ENCODE measurements at regions not wholly inside any gene's neighbourhood (a gene's known extent, or its start where the extent isn't known, plus 50 kb on each side); places are given as distances from the start of the nearest gene placed in this dataset.

GRCh38 chr6:169960003-169960344, 208.6 kb downstream of the ERMARD start:
- no peak for TF ChIP-seq POLR2AphosphoS5 (IDR thresholded peaks at IDR 0.05)
- TF ChIP-seq CTCF (IDR thresholded peaks at IDR 0.05): no peak
- no peak for TF ChIP-seq EP300 (IDR thresholded peaks at IDR 0.05)
- no peak for TF ChIP-seq POLR2A (IDR thresholded peaks at IDR 0.05)
- WGBS, 2 donors (ENCODE audit: low coverage in 1 of 2): 100% methylated on average over 2 of the region's 4 CpGs; no CpG with 5 or more reads in 1 of the 2 donors
- H3K27me3 ChIP-seq: peaks cover 13% of the 10 kb centered on the region
- ATAC-seq: no peak
- no peak overlapping the region for H3K27ac ChIP-seq
- no peak overlapping the region for H3K4me3 ChIP-seq
- H3K4me1 ChIP-seq: peaks cover 0 to 31% (median 4%) of the 10 kb centered on the region in 3 donors
- H3K9me3 ChIP-seq: no peaks in the 10 kb centered on the region
- no peaks in the 10 kb centered on the region for H3K36me3 ChIP-seq

GRCh38 chr6:169959136-169960002, 207.9 kb downstream of the ERMARD start:
- Histone ChIP-seq H3K27ac (no peak overlapping the region), H3K36me3 (no peaks in the 10 kb centered on the region), H3K4me1 (peaks cover 0 to 31% (median 4%) of the 10 kb centered on the region in 3 donors), H3K4me3 (peak overlapping the region in 1 of 2 donors; percentile 16), H3K27me3 (peaks cover 13% of the 10 kb centered on the region), H3K9me3 (no peaks in the 10 kb centered on the region)
- WGBS, 2 donors (ENCODE audit: low coverage in 1 of 2): 19 to 76% methylated on average over 2 to 18 of the region's 28 CpGs
- TF ChIP-seq POLR2AphosphoS5 (IDR thresholded peaks at IDR 0.05) (no peak), EP300 (IDR thresholded peaks at IDR 0.05) (no peak), CTCF (IDR thresholded peaks at IDR 0.05) (peak in 2 of 4 experiments; percentile 7 to 18), POLR2A (IDR thresholded peaks at IDR 0.05) (no peak)
- peak; percentile 46 for ATAC-seq

- Histone ChIP-seq H3K36me3 (no peaks in the 10 kb centered on the region), H3K9me3 (no peaks in the 10 kb centered on the region), H3K4me3 (no peak overlapping the region), H3K4me1 (peaks cover 0 to 31% (median 4%) of the 10 kb centered on the region in 3 donors), H3K27me3 (peaks cover 13% of the 10 kb centered on the region), H3K27ac (no peak overlapping the region)
- ATAC-seq: no peak
- WGBS, 2 donors (ENCODE audit: low coverage in 1 of 2): 90 to 94% methylated on average over 5 to 9 of the region's 10 CpGs
- no peak for TF ChIP-seq EP300 (IDR thresholded peaks at IDR 0.05)
- TF ChIP-seq CTCF (IDR thresholded peaks at IDR 0.05): no peak
- no peak for TF ChIP-seq POLR2A (IDR thresholded peaks at IDR 0.05)
- no peak for TF ChIP-seq POLR2AphosphoS5 (IDR thresholded peaks at IDR 0.05)
Observed at GRCh38 chr6:169958510-169958909, 207.1 kb downstream of the ERMARD start.

DNA sequence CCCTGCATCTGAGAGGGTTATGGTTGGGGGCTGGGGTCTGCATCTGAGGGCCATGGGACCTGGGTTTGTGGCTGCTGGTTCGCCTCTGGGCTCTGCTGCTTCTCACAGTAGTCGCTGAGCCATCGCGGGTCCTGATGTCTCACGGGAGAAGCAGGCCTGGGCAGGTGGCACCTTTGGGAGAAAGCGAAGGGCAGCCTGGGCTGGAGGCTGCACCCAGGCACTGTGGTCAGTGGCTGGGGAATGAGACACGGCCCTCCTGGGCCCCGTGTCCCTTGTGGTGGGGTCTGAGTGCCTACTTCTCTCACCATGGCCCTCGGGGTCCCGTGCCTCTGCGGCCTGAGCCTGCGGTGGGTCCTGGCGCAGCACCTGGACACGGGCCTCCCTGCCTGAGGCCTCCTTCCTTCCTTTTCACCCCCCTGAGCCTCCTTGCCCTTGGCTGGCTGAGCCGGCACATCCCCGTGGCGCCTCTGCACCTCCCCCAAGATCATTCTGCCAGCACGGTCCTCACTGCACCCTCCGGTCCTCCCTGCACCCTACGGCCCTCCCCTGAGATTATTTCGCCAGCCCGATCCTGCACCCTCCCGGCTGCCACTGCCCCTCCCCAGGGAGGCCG, 206.0 kb downstream of the ERMARD start:
- 100% methylated on average over 1 of the region's 24 CpGs; no CpG with 5 or more reads in 1 of the 2 donors for WGBS, 2 donors (ENCODE audit: low coverage in 1 of 2)
- TF ChIP-seq EP300 (IDR thresholded peaks at IDR 0.05): no peak
- TF ChIP-seq POLR2A (IDR thresholded peaks at IDR 0.05): no peak
- no peak for TF ChIP-seq POLR2AphosphoS5 (IDR thresholded peaks at IDR 0.05)
- no peak for TF ChIP-seq CTCF (IDR thresholded peaks at IDR 0.05)
- peaks cover 0 to 28% (median 4%) of the 10 kb centered on the region in 3 donors for H3K4me1 ChIP-seq
- peaks cover 13% of the 10 kb centered on the region for H3K27me3 ChIP-seq
- H3K9me3 ChIP-seq: no peaks in the 10 kb centered on the region
- no peak overlapping the region for H3K4me3 ChIP-seq
- no peak for ATAC-seq
- no peak overlapping the region for H3K27ac ChIP-seq
- H3K36me3 ChIP-seq: no peaks in the 10 kb centered on the region

Measured in gastroesophageal sphincter (tissue), 4 donors.